Esophagus muscularis mucosa (tissue), 4 donors: ENCODE measurements at regions not wholly inside any gene's neighbourhood (a gene's known extent, or its start where the extent isn't known, plus 50 kb on each side); places are given as distances from the start of the nearest gene placed in this dataset.

Source experiments
- EP300 ChIP-seq: sonication (generic); formaldehyde crosslinking; IDR thresholded peaks from one replicate; pipeline ENCODE4 v1.6.1; 2017; ENCODE audit warnings: antibody characterized with exemption
- POLR2A ChIP-seq: fragments of 450-650 bp; IDR thresholded peaks from one replicate; pipeline ENCODE4 v1.6.1; 2017; ENCODE audit warnings: antibody characterized with exemption, moderate library complexity, mild to moderate bottlenecking, low read depth
- TF ChIP-seq, protein P1 (sequence below), 3 experiments: fragments of 200-600 bp in 2 of 3; fragments of 450-650 bp in 1 of 3; sonication (generic) in 2 of 3; IDR thresholded peaks; one replicate each; pipeline ENCODE4 v1.5.1; 2017 to 2019; ENCODE audit warnings: antibody characterized with exemption in 3 of 3, mild to moderate bottlenecking in 2 of 3, moderate library complexity in 1 of 3

DNA sequence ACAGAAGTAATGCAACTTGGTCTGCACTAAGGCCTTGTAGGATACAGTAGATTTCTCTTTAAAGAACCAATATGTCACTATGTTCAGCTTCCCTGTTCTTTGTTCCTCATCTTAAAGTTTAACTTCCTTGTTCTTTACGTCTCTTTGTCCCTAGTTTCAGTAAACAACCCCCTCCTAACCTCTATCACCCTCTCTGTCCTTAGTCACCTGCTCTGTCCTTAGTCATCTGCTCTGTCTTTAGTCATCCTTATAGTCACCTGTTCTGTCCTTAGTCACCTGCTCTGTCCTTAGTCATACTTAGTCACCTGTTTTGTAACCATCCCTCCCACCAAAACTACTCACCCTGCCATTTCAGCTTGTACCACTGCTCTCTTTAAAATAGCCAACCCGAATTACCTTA, 144.6 kb upstream of the TMEM106B start:
- TF ChIP-seq, protein P1, sequence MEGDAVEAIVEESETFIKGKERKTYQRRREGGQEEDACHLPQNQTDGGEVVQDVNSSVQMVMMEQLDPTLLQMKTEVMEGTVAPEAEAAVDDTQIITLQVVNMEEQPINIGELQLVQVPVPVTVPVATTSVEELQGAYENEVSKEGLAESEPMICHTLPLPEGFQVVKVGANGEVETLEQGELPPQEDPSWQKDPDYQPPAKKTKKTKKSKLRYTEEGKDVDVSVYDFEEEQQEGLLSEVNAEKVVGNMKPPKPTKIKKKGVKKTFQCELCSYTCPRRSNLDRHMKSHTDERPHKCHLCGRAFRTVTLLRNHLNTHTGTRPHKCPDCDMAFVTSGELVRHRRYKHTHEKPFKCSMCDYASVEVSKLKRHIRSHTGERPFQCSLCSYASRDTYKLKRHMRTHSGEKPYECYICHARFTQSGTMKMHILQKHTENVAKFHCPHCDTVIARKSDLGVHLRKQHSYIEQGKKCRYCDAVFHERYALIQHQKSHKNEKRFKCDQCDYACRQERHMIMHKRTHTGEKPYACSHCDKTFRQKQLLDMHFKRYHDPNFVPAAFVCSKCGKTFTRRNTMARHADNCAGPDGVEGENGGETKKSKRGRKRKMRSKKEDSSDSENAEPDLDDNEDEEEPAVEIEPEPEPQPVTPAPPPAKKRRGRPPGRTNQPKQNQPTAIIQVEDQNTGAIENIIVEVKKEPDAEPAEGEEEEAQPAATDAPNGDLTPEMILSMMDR (IDR thresholded peaks at IDR 0.05): no peak
- TF ChIP-seq EP300: no peak
- no peak for TF ChIP-seq POLR2A
